ENCODE measurements at regions not wholly inside any gene's neighbourhood (a gene's known extent, or its start where the extent isn't known, plus 50 kb on each side); places are given as distances from the start of the nearest gene placed in this dataset.

- Histone ChIP-seq H2AFZ (ENCODE audit: insufficient read depth, low read depth, low read length, poor library complexity, severe bottlenecking) (no peak overlapping the region), H3K4me3 (replicated peaks in 1 of 3; ENCODE audit: low read depth in 2 of 3, low read length in 3 of 3) (no peak overlapping the region), H3K36me3 (replicated peaks in 1 of 2; ENCODE audit: control insufficient read depth in 1 of 2, insufficient read depth in 2 of 2, low read length in 2 of 2) (no peaks in the 10 kb centered on the region), H4K20me1 (ENCODE audit: insufficient read depth, low read length) (no peaks in the 10 kb centered on the region), H3K9me3 (replicated peaks in 1 of 2; ENCODE audit: control insufficient read depth in 1 of 2, insufficient read depth in 1 of 2, low read length in 2 of 2) (no peaks in the 10 kb centered on the region), H3K9ac (ENCODE audit: insufficient read depth, low read length, poor library complexity, severe bottlenecking) (no peak overlapping the region), H3K4me2 (replicated peaks; ENCODE audit: extremely low read depth, low read length, poor library complexity, severe bottlenecking) (peak overlapping the region; percentile 5), H3K27ac (ENCODE audit: low read depth in 1 of 2, low read length in 2 of 2) (peak overlapping the region in 1 of 2 donors; percentile 63), H3K27me3 (ENCODE audit: control insufficient read depth in 2 of 2, insufficient read depth in 2 of 2, low read length in 2 of 2) (no peaks in the 10 kb centered on the region), H3K79me2 (ENCODE audit: insufficient read depth, low read length) (no peaks in the 10 kb centered on the region), H3K4me1 (ENCODE audit: control insufficient read depth in 1 of 2, insufficient read depth in 2 of 2, low read length in 2 of 2) (peaks cover 32 to 36% of the 10 kb centered on the region in 2 donors)
- peak overlapping the region; percentile 32 to 76 (median 52) for H3K27ac Mint-ChIP-seq
- peaks cover 1 to 5% (median 1%) of the 10 kb centered on the region in 3 donors for H3K27me3 Mint-ChIP-seq (ENCODE audit: low read depth in 3 of 3)
- H3K4me1 Mint-ChIP-seq = peaks cover 37% of the 10 kb centered on the region
- 61% methylated on average over 5 of the region's 7 CpGs for whole genome bisulfite sequencing (ENCODE audit: insufficient coverage)
- no peak overlapping the region for H3K4me3 Mint-ChIP-seq
- no peak for TF ChIP-seq CTCF (IDR thresholded peaks at IDR 0.05)
- peaks cover 0 to 3% (median 0%) of the 10 kb centered on the region in 7 donors for H3K9me3 Mint-ChIP-seq
- intact Hi-C loops (cut with micrococcal nuclease) = loop anchor here in 1 of 2 donors (5.0 to 10.0 kb wide), 3 partner anchors 123 to 570 kb away; partner anchors contain the start of gene KLF4
- H3K36me3 Mint-ChIP-seq = peaks cover under 1 to 3% of the 10 kb centered on the region in 2 donors
- DNase-seq = peak; percentile 70 to 85 (median 85)
Measured at GRCh38 chr9:108057421-108058134, 568.0 kb upstream of the KLF4 start.

GRCh38 chr9:108056805-108057386, 567.3 kb upstream of the KLF4 start:
- peaks cover 0 to 3% (median 0%) of the 10 kb centered on the region in 7 donors for H3K9me3 Mint-ChIP-seq
- no CpG with 5 or more reads among the region's 1 CpG for WGBS (ENCODE audit: insufficient coverage)
- TF ChIP-seq CTCF (IDR thresholded peaks at IDR 0.05) = no peak
- H3K4me1 ChIP-seq (ENCODE audit: control insufficient read depth in 1 of 2, insufficient read depth in 2 of 2, low read length in 2 of 2) = peaks cover 32 to 36% of the 10 kb centered on the region in 2 donors
- peaks cover 0 to 5% of the 10 kb centered on the region in 2 donors for H3K36me3 Mint-ChIP-seq
- H3K27ac ChIP-seq (ENCODE audit: low read depth in 1 of 2, low read length in 2 of 2) = peak overlapping the region in 1 of 2 donors; percentile 63
- peaks cover 1 to 5% (median 1%) of the 10 kb centered on the region in 3 donors for H3K27me3 Mint-ChIP-seq (ENCODE audit: low read depth in 3 of 3)
- no peak overlapping the region for H3K4me3 Mint-ChIP-seq
- no peaks in the 10 kb centered on the region for H3K9me3 ChIP-seq (replicated peaks in 1 of 2; ENCODE audit: control insufficient read depth in 1 of 2, insufficient read depth in 1 of 2, low read length in 2 of 2)
- H3K9ac ChIP-seq (ENCODE audit: insufficient read depth, low read length, poor library complexity, severe bottlenecking) = no peak overlapping the region
- H3K4me2 ChIP-seq (replicated peaks; ENCODE audit: extremely low read depth, low read length, poor library complexity, severe bottlenecking) = no peak overlapping the region
- DNase-seq = peak in 2 of 3 donors; percentile 47 to 62
- H3K27me3 ChIP-seq (ENCODE audit: control insufficient read depth in 2 of 2, insufficient read depth in 2 of 2, low read length in 2 of 2) = no peaks in the 10 kb centered on the region
- no peaks in the 10 kb centered on the region for H3K36me3 ChIP-seq (replicated peaks in 1 of 2; ENCODE audit: control insufficient read depth in 1 of 2, insufficient read depth in 2 of 2, low read length in 2 of 2)
- H2AFZ ChIP-seq (ENCODE audit: insufficient read depth, low read depth, low read length, poor library complexity, severe bottlenecking) = no peak overlapping the region
- peaks cover 37% of the 10 kb centered on the region for H3K4me1 Mint-ChIP-seq
- intact Hi-C loops (cut with micrococcal nuclease) = loop anchor here in 1 of 2 donors (5.0 to 10.0 kb wide), 3 partner anchors 122 to 570 kb away; partner anchors contain the start of gene KLF4
- H3K79me2 ChIP-seq (ENCODE audit: insufficient read depth, low read length) = no peaks in the 10 kb centered on the region
- peak overlapping the region in 4 of 7 donors; percentile 37 to 82 (median 70) for H3K27ac Mint-ChIP-seq
- H3K4me3 ChIP-seq (replicated peaks in 1 of 3; ENCODE audit: low read depth in 2 of 3, low read length in 3 of 3) = no peak overlapping the region
- no peaks in the 10 kb centered on the region for H4K20me1 ChIP-seq (ENCODE audit: insufficient read depth, low read length)

Data from CD14-positive monocyte (primary cell).